Endothelial cell of umbilical vein (primary cell): ENCODE measurements at regions not wholly inside any gene's neighbourhood (a gene's known extent, or its start where the extent isn't known, plus 50 kb on each side); places are given as distances from the start of the nearest gene placed in this dataset.

ENCODE experiments used
- BruUV-seq: library from RNA; stranded (reverse); fragments of 400-500 nt; replicated peaks from 2 replicates; lab custom pipeline; 2021; lab: Mats Ljungman, UMichigan
- CTCF ChIA-PET: fragments of 300-600, 350-600 bp; sonication (Branson Sonifier 250); formaldehyde crosslinking; loops from one replicate; lab custom pipeline; 2021; ENCODE audit warnings: antibody characterized with exemption, inconsistent platforms; lab: Charles Lee
- POLR2A ChIA-PET: fragments of 300-600, 350-600 bp; sonication (Branson Sonifier 250); formaldehyde crosslinking; loops from one replicate; lab custom pipeline; 2021; ENCODE audit warnings: antibody characterized with exemption, inconsistent platforms; lab: Charles Lee
- DNase-seq: peaks from one replicate; pipeline ENCODE4 v3.0.0-alpha.2; 2011; ENCODE audit warnings: low read depth, low spot score
- FAIRE-seq: peaks from 2 replicates; lab custom pipeline; 2011; peaks lifted over from hg19 to GRCh38; lab: Jason Lieb, UNC
- H2AFZ ChIP-seq: 2 replicates; pipeline ENCODE4 v1.6.0; 2012; ENCODE audit warnings: low read depth, low read length, control low read depth, inconsistent platforms
- H3K27ac ChIP-seq: 2 replicates; pipeline ENCODE4 v1.5.1; 2011; ENCODE audit warnings: low read depth, mild to moderate bottlenecking, control low read depth, low read length, moderate library complexity; ENCODE audit not compliant: insufficient read depth
- H3K27me3 ChIP-seq, 2 experiments: 2 replicates each; pipeline versions ENCODE4 v1.6.0 to v1.6.1; 2011; ENCODE audit warnings: low read length in 2 of 2, mixed read lengths in 1 of 2; ENCODE audit not compliant: control insufficient read depth in 2 of 2, insufficient read depth in 2 of 2
- H3K36me3 ChIP-seq, 2 experiments: 2 replicates in 1 of 2; 3 replicates in 1 of 2; pipeline ENCODE4 v1.5.1; 2011; ENCODE audit warnings: low read length in 2 of 2, mild to moderate bottlenecking in 1 of 2, moderate library complexity in 1 of 2; ENCODE audit not compliant: control insufficient read depth in 2 of 2, insufficient read depth in 2 of 2; ENCODE audit errors: extremely low read depth in 1 of 2
- H3K4me1 ChIP-seq: 3 replicates; pipeline ENCODE4 v1.5.1; 2011; ENCODE audit warnings: mild to moderate bottlenecking, low read length; ENCODE audit not compliant: control insufficient read depth, insufficient read depth; ENCODE audit errors: extremely low read depth
- H3K4me2 ChIP-seq: 2 replicates; pipeline ENCODE4 v1.6.1; 2011; ENCODE audit warnings: low read length, control low read depth, mixed read lengths; ENCODE audit not compliant: insufficient read depth
- H3K4me3 ChIP-seq, 3 experiments: fragments of 200-600 bp in 1 of 3; sonication (generic), shearing (Covaris generic) in 1 of 3; replicated peaks in 1 of 3; 2 replicates each; pipeline ENCODE4 v1.5.1; 2011 to 2016; ENCODE audit warnings: control low read depth in 3 of 3, low read length in 3 of 3, mild to moderate bottlenecking in 2 of 3, inconsistent platforms in 1 of 3, low read depth in 1 of 3, moderate library complexity in 1 of 3; ENCODE audit not compliant: insufficient read depth in 1 of 3
- H3K79me2 ChIP-seq: 2 replicates; pipeline ENCODE4 v1.6.0; 2012; ENCODE audit warnings: low read length, inconsistent platforms; ENCODE audit not compliant: control insufficient read depth, insufficient read depth
- H3K9ac ChIP-seq: replicated peaks from 2 replicates; pipeline ENCODE3; 2011; ENCODE audit warnings: low read length, control low read depth; ENCODE audit not compliant: insufficient read depth; ENCODE audit errors: extremely low read depth
- H3K9me1 ChIP-seq: replicated peaks from 3 replicates; pipeline ENCODE4 v1.6.0; 2011; ENCODE audit warnings: mild to moderate bottlenecking, low read length; ENCODE audit not compliant: control insufficient read depth, insufficient read depth; ENCODE audit errors: extremely low read depth
- H3K9me3 ChIP-seq: replicated peaks from 2 replicates; pipeline ENCODE4 v1.5.1; 2012; ENCODE audit warnings: low read length, inconsistent platforms; ENCODE audit not compliant: control insufficient read depth, insufficient read depth
- H4K20me1 ChIP-seq: replicated peaks from 2 replicates; pipeline ENCODE3; 2011; ENCODE audit warnings: mild to moderate bottlenecking, low read length; ENCODE audit not compliant: control insufficient read depth, insufficient read depth; ENCODE audit errors: extremely low read depth
- EZH2 ChIP-seq: IDR thresholded peaks from 2 replicates; pipeline ENCODE4 v1.6.1; 2012; ENCODE audit warnings: borderline replicate concordance, low read depth, mild to moderate bottlenecking, moderate library complexity, low read length, inconsistent platforms; ENCODE audit not compliant: severe bottlenecking
- FOS ChIP-seq: IDR thresholded peaks from 2 replicates; pipeline ENCODE4 v1.6.1; 2011; ENCODE audit warnings: mild to moderate bottlenecking, low read length, moderate library complexity, borderline replicate concordance; ENCODE audit not compliant: insufficient read depth
- GATA2 ChIP-seq: IDR thresholded peaks from 2 replicates; pipeline ENCODE4 v1.7.0; 2011; ENCODE audit warnings: low read depth, mild to moderate bottlenecking, moderate library complexity, mixed read lengths, low read length; ENCODE audit not compliant: insufficient read length, insufficient read depth
- JUN ChIP-seq: IDR thresholded peaks from 2 replicates; pipeline ENCODE4 v1.6.1; 2011; ENCODE audit warnings: borderline replicate concordance, low read depth; ENCODE audit not compliant: insufficient read length, insufficient read depth
- MYC ChIP-seq: IDR thresholded peaks from one replicate; pipeline ENCODE4 v1.6.1; 2011; ENCODE audit warnings: mild to moderate bottlenecking, low read depth, low read length
- POLR2A ChIP-seq: IDR thresholded peaks from 2 replicates; pipeline ENCODE4 v1.6.1; 2012; ENCODE audit warnings: low read depth, mild to moderate bottlenecking, control low read depth, low read length
- POLR2AphosphoS5 ChIP-seq: IDR thresholded peaks from 2 replicates; pipeline ENCODE4 v1.6.1; 2012; ENCODE audit warnings: low read depth, mild to moderate bottlenecking, control low read depth, low read length, moderate library complexity; ENCODE audit not compliant: insufficient read depth
- dilution Hi-C: fragments of 300-500 bp; cut with MboI; formaldehyde crosslinking; loops from one replicate; pipeline ENCODE4 v1.15.0; 2019; ENCODE audit warnings: low sequenced_read_pairs; ENCODE audit not compliant: extremely low pct_ligation_motif_present
- intact Hi-C: fragments of 100-400 bp; cut with micrococcal nuclease; formaldehyde crosslinking; loops from one replicate; pipeline ENCODE4 v1.10.0; 2022
- TF ChIP-seq, protein P1 (sequence below): IDR thresholded peaks from 2 replicates; pipeline ENCODE4 v1.6.1; 2011; ENCODE audit not compliant: insufficient read depth, insufficient read length
- TF ChIP-seq, protein P2 (sequence below), 2 donors: IDR thresholded peaks; 1 replicate in 1 of 2; 2 replicates in 1 of 2; pipeline ENCODE4 v1.5.1; 2011; ENCODE audit warnings: low read length in 2 of 2, mild to moderate bottlenecking in 2 of 2, moderate library complexity in 2 of 2, control low read depth in 1 of 2, inconsistent platforms in 1 of 2, low read depth in 1 of 2; ENCODE audit not compliant: insufficient read depth in 1 of 2; ENCODE audit errors: extremely low read depth in 1 of 2

DNA sequence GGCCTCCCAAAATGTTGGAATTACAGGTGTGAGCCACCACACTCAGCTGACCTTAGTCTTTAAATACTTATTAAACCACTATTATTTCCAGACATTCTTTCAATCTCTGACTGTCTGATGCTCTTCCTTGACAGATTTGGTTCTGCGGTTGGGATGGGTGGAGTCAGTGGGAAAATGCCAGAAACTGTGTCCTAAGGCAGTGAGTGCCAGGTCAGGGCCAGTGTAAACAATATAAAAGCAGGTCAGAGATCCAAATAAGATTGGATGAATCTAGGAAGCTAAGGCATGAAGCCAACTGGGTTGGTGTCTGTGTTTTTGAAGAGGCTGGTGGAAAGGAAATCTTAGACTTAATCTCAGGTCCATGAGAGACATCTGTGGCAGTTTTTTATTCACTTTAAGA is 74.7 kb downstream of the KLF5 start:
- DNase-seq: no peak
- Histone ChIP-seq H3K27me3 (no peaks in the 10 kb centered on the region), H4K20me1 (no peaks in the 10 kb centered on the region), H3K27ac (no peak overlapping the region), H3K9me3 (no peaks in the 10 kb centered on the region), H3K36me3 (no peaks in the 10 kb centered on the region), H3K9me1 (no peaks in the 10 kb centered on the region), H3K4me1 (no peaks in the 10 kb centered on the region), H3K4me2 (no peak overlapping the region), H2AFZ (no peak overlapping the region), H3K9ac (no peak overlapping the region), H3K4me3 (no peak overlapping the region), H3K79me2 (no peaks in the 10 kb centered on the region)
- intact Hi-C loops: no loop called here
- dilution Hi-C loops: no loop called here
- ChIA-PET CTCF (no interaction called here), POLR2A (no interaction called here)
- TF ChIP-seq GATA2 (no peak), FOS (no peak), POLR2AphosphoS5 (no peak), JUN (no peak), MYC (no peak), EZH2 (no peak), POLR2A (no peak)
- TF ChIP-seq, protein P1, sequence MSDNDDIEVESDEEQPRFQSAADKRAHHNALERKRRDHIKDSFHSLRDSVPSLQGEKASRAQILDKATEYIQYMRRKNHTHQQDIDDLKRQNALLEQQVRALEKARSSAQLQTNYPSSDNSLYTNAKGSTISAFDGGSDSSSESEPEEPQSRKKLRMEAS: no peak
- TF ChIP-seq, protein P2, sequence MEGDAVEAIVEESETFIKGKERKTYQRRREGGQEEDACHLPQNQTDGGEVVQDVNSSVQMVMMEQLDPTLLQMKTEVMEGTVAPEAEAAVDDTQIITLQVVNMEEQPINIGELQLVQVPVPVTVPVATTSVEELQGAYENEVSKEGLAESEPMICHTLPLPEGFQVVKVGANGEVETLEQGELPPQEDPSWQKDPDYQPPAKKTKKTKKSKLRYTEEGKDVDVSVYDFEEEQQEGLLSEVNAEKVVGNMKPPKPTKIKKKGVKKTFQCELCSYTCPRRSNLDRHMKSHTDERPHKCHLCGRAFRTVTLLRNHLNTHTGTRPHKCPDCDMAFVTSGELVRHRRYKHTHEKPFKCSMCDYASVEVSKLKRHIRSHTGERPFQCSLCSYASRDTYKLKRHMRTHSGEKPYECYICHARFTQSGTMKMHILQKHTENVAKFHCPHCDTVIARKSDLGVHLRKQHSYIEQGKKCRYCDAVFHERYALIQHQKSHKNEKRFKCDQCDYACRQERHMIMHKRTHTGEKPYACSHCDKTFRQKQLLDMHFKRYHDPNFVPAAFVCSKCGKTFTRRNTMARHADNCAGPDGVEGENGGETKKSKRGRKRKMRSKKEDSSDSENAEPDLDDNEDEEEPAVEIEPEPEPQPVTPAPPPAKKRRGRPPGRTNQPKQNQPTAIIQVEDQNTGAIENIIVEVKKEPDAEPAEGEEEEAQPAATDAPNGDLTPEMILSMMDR (IDR thresholded peaks at IDR 0.05; ENCODE audit: extremely low read depth in 1 of 2, insufficient read depth in 1 of 2, low read depth in 1 of 2, low read length in 2 of 2): no peak
- FAIRE-seq: no peak
- BruUV-seq: no TSS peak
